ENCODE measurements at regions not wholly inside any gene's neighbourhood (a gene's known extent, or its start where the extent isn't known, plus 50 kb on each side); places are given as distances from the start of the nearest gene placed in this dataset.

GRCh38 chr4:136931781-136932180 lies 600.5 kb downstream of the PCDH18 start:
- CTCF ChIA-PET = no interaction called here
- TF ChIP-seq POLR2AphosphoS5 (IDR thresholded peaks at IDR 0.05; ENCODE audit: low read depth, low read length) = no peak
- no peak for TF ChIP-seq TCF7L2 (IDR thresholded peaks at IDR 0.05; ENCODE audit: low read depth, low read length)
- no peak for TF ChIP-seq CTCF (IDR thresholded peaks at IDR 0.05)
- TF ChIP-seq REST (IDR thresholded peaks at IDR 0.05; ENCODE audit: insufficient read depth in 1 of 2, low read depth in 2 of 2, low read length in 1 of 2) = no peak
- POLR2A ChIA-PET = no interaction called here
- DNase-seq (ENCODE audit: low read depth, low spot score) (no peak), ATAC-seq (no peak)
- Histone ChIP-seq H3K4me3 (ENCODE audit: low read depth in 2 of 2, low read length in 2 of 2) (no peak overlapping the region), H3K36me3 (ENCODE audit: control insufficient read depth, insufficient read depth, low read length) (no peaks in the 10 kb centered on the region), H3K27me3 (ENCODE audit: control insufficient read depth, insufficient read depth, low read length) (no peaks in the 10 kb centered on the region), H3K4me1 (ENCODE audit: control insufficient read depth, insufficient read depth, low read length) (no peaks in the 10 kb centered on the region), H3K9me3 (ENCODE audit: control insufficient read depth, insufficient read depth, low read depth, low read length) (no peaks in the 10 kb centered on the region), H3K27ac (ENCODE audit: low read length) (no peak overlapping the region)
- intact Hi-C loops (cut with micrococcal nuclease; ENCODE audit: unreplicated experiment) (no loop called here), in situ Hi-C loops (cut with HindIII; ENCODE audit: low pct_unique_long_range_greater_than_20kb, low sequenced_read_pairs) (no loop called here)
- no TSS peak for BruUV-seq (replicated peaks)

GRCh38 chr4:136928957-136929411 lies 603.3 kb downstream of the PCDH18 start:
- Histone ChIP-seq H3K27me3 (ENCODE audit: control insufficient read depth, insufficient read depth, low read length) (no peaks in the 10 kb centered on the region), H3K9me3 (ENCODE audit: control insufficient read depth, insufficient read depth, low read depth, low read length) (no peaks in the 10 kb centered on the region), H3K27ac (ENCODE audit: low read length) (no peak overlapping the region), H3K4me1 (ENCODE audit: control insufficient read depth, insufficient read depth, low read length) (no peaks in the 10 kb centered on the region), H3K4me3 (ENCODE audit: low read depth in 2 of 2, low read length in 2 of 2) (no peak overlapping the region), H3K36me3 (ENCODE audit: control insufficient read depth, insufficient read depth, low read length) (no peaks in the 10 kb centered on the region)
- in situ Hi-C loops (cut with HindIII; ENCODE audit: low pct_unique_long_range_greater_than_20kb, low sequenced_read_pairs) = no loop called here
- DNase-seq (ENCODE audit: low read depth, low spot score) (no peak), ATAC-seq (no peak)
- BruUV-seq (replicated peaks) = no TSS peak
- intact Hi-C loops (cut with micrococcal nuclease; ENCODE audit: unreplicated experiment) = no loop called here
- ChIA-PET CTCF (no interaction called here), POLR2A (no interaction called here)
- TF ChIP-seq TCF7L2 (IDR thresholded peaks at IDR 0.05; ENCODE audit: low read depth, low read length) = no peak
- no peak for TF ChIP-seq CTCF (IDR thresholded peaks at IDR 0.05)
- no peak for TF ChIP-seq REST (IDR thresholded peaks at IDR 0.05; ENCODE audit: insufficient read depth in 1 of 2, low read depth in 2 of 2, low read length in 1 of 2)
- no peak for TF ChIP-seq POLR2AphosphoS5 (IDR thresholded peaks at IDR 0.05; ENCODE audit: low read depth, low read length)
- no peak for TF ChIP-seq SIN3A (IDR thresholded peaks at IDR 0.05; ENCODE audit: borderline replicate concordance, insufficient read depth, low read depth, low read length)

All from Panc1 (cell line).